ENCODE measurements at regions not wholly inside any gene's neighbourhood (a gene's known extent, or its start where the extent isn't known, plus 50 kb on each side); places are given as distances from the start of the nearest gene placed in this dataset.

- Histone ChIP-seq H3K4me2 (ENCODE audit: low read depth, low read length, poor library complexity, severe bottlenecking) (no peak overlapping the region), H3K36me3 (ENCODE audit: insufficient read depth, low read length) (no peaks in the 10 kb centered on the region), H3K27me3 (ENCODE audit: insufficient read depth, low read length, poor library complexity, severe bottlenecking) (no peaks in the 10 kb centered on the region)
Measured at GRCh38 chr20:24772667-24773066, 176.4 kb upstream of the CST7 start.

DNA sequence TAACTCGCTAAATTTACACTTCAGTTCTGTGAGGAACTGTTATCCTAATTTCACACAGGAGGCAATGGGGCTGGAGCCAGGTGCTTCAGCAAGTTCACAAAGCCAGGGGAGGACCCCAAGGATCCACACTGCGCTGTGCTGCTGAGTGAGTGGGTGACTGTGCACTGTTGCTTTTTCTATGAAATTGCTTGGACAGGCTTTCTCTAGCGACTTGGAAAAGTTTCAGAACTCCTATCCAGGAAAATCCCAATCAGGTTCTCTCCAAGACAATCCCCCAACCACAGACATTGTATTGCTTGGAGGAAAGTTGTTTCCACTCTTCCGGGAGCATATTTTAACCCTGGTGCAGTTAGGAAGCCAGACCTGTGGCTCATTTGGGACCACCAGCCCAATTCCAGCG lies 175.9 kb upstream of the CST7 start:
- H3K27me3 ChIP-seq (ENCODE audit: insufficient read depth, low read length, poor library complexity, severe bottlenecking): no peaks in the 10 kb centered on the region
- H3K36me3 ChIP-seq (ENCODE audit: insufficient read depth, low read length): no peaks in the 10 kb centered on the region
- no peaks in the 10 kb centered on the region for H3K9me2 ChIP-seq (replicated peaks; ENCODE audit: low read depth, low read length)
- peaks cover 9% of the 10 kb centered on the region for H3K9me3 ChIP-seq (ENCODE audit: insufficient read depth, low read depth, low read length)
- H3K4me1 ChIP-seq (ENCODE audit: insufficient read depth, low read length, poor library complexity, severe bottlenecking): no peaks in the 10 kb centered on the region
- TF ChIP-seq EZH2phosphoT487 (IDR thresholded peaks at IDR 0.05; ENCODE audit: borderline replicate concordance): no peak
- TF ChIP-seq, protein P1, sequence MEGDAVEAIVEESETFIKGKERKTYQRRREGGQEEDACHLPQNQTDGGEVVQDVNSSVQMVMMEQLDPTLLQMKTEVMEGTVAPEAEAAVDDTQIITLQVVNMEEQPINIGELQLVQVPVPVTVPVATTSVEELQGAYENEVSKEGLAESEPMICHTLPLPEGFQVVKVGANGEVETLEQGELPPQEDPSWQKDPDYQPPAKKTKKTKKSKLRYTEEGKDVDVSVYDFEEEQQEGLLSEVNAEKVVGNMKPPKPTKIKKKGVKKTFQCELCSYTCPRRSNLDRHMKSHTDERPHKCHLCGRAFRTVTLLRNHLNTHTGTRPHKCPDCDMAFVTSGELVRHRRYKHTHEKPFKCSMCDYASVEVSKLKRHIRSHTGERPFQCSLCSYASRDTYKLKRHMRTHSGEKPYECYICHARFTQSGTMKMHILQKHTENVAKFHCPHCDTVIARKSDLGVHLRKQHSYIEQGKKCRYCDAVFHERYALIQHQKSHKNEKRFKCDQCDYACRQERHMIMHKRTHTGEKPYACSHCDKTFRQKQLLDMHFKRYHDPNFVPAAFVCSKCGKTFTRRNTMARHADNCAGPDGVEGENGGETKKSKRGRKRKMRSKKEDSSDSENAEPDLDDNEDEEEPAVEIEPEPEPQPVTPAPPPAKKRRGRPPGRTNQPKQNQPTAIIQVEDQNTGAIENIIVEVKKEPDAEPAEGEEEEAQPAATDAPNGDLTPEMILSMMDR (conservative IDR thresholded peaks at IDR 0.05; ENCODE audit: low read length): no peak
- no peaks in the 10 kb centered on the region for H3F3A ChIP-seq (ENCODE audit: low read depth)
- H3K4me3 ChIP-seq (ENCODE audit: low read length, poor library complexity, severe bottlenecking): no peak overlapping the region
- no peaks in the 10 kb centered on the region for H4K20me1 ChIP-seq (ENCODE audit: insufficient read depth, low read length, poor library complexity, severe bottlenecking)
- no peak overlapping the region for H3K4me2 ChIP-seq (ENCODE audit: low read depth, low read length, poor library complexity, severe bottlenecking)
- H3K79me2 ChIP-seq (ENCODE audit: insufficient read depth, low read length): no peaks in the 10 kb centered on the region
- H2AFZ ChIP-seq (ENCODE audit: low read length): no peak overlapping the region
- H3K9ac ChIP-seq (ENCODE audit: low read depth, low read length, poor library complexity, severe bottlenecking): no peak overlapping the region

More at GRCh38 chr20:24772667-24773066, 176.4 kb upstream of the CST7 start:
- TF ChIP-seq, protein P1 (conservative IDR thresholded peaks at IDR 0.05; ENCODE audit: low read length): no peak
- TF ChIP-seq EZH2phosphoT487 (IDR thresholded peaks at IDR 0.05; ENCODE audit: borderline replicate concordance): no peak
- Histone ChIP-seq H3K4me1 (ENCODE audit: insufficient read depth, low read length, poor library complexity, severe bottlenecking) (no peaks in the 10 kb centered on the region), H2AFZ (ENCODE audit: low read length) (no peak overlapping the region), H4K20me1 (ENCODE audit: insufficient read depth, low read length, poor library complexity, severe bottlenecking) (no peaks in the 10 kb centered on the region), H3F3A (ENCODE audit: low read depth) (no peaks in the 10 kb centered on the region), H3K9ac (ENCODE audit: low read depth, low read length, poor library complexity, severe bottlenecking) (no peak overlapping the region), H3K9me2 (replicated peaks; ENCODE audit: low read depth, low read length) (no peaks in the 10 kb centered on the region), H3K9me3 (ENCODE audit: insufficient read depth, low read depth, low read length) (peaks cover 9% of the 10 kb centered on the region), H3K79me2 (ENCODE audit: insufficient read depth, low read length) (no peaks in the 10 kb centered on the region), H3K4me3 (ENCODE audit: low read length, poor library complexity, severe bottlenecking) (no peak overlapping the region)

- Histone ChIP-seq H3K27me3 (ENCODE audit: insufficient read depth, low read length, poor library complexity, severe bottlenecking) (no peaks in the 10 kb centered on the region), H3K4me3 (ENCODE audit: low read length, poor library complexity, severe bottlenecking) (no peak overlapping the region), H3K9me3 (ENCODE audit: insufficient read depth, low read depth, low read length) (peaks cover 9% of the 10 kb centered on the region), H3K79me2 (ENCODE audit: insufficient read depth, low read length) (no peaks in the 10 kb centered on the region), H3K9ac (ENCODE audit: low read depth, low read length, poor library complexity, severe bottlenecking) (no peak overlapping the region), H3K36me3 (ENCODE audit: insufficient read depth, low read length) (no peaks in the 10 kb centered on the region), H3K4me2 (ENCODE audit: low read depth, low read length, poor library complexity, severe bottlenecking) (no peak overlapping the region), H2AFZ (ENCODE audit: low read length) (no peak overlapping the region), H3F3A (ENCODE audit: low read depth) (no peaks in the 10 kb centered on the region), H3K9me2 (replicated peaks; ENCODE audit: low read depth, low read length) (no peaks in the 10 kb centered on the region), H3K4me1 (ENCODE audit: insufficient read depth, low read length, poor library complexity, severe bottlenecking) (no peaks in the 10 kb centered on the region), H4K20me1 (ENCODE audit: insufficient read depth, low read length, poor library complexity, severe bottlenecking) (no peaks in the 10 kb centered on the region)
- no peak for TF ChIP-seq EZH2phosphoT487 (IDR thresholded peaks at IDR 0.05; ENCODE audit: borderline replicate concordance)
- TF ChIP-seq, protein P1 (conservative IDR thresholded peaks at IDR 0.05; ENCODE audit: low read length): no peak
Measured at GRCh38 chr20:24773751-24774201, 175.3 kb upstream of the CST7 start.

Measured in Loucy (cell line).